Brain microvascular endothelial cell (primary cell): ENCODE measurements at regions not wholly inside any gene's neighbourhood (a gene's known extent, or its start where the extent isn't known, plus 50 kb on each side); places are given as distances from the start of the nearest gene placed in this dataset.

ENCODE experiments used
- DNase-seq: peaks from one replicate; pipeline ENCODE4 v3.0.0-alpha.2; 2020
- H3K27ac ChIP-seq: fragments of 250-450 bp; sonication (Bioruptor Pico); 2 replicates; pipeline ENCODE4 v1.5.1; 2020; ENCODE audit warnings: mild to moderate bottlenecking, moderate library complexity
- H3K27me3 ChIP-seq: fragments of 250-450 bp; sonication (Bioruptor Pico); replicated peaks from 2 replicates; pipeline ENCODE4 v1.5.1; 2020; ENCODE audit warnings: mild to moderate bottlenecking
- H3K36me3 ChIP-seq: fragments of 250-450 bp; sonication (Bioruptor Pico); replicated peaks from 2 replicates; pipeline ENCODE4 v1.5.1; 2020; ENCODE audit warnings: mild to moderate bottlenecking
- H3K4me3 ChIP-seq: 2 replicates; pipeline ENCODE4 v1.5.1; 2011; ENCODE audit warnings: low read depth, mild to moderate bottlenecking, control low read depth, low read length, moderate library complexity
- in situ Hi-C: cut with HindIII; loops from 2 replicates; pipeline ENCODE4 v1.10.0; 2017; ENCODE audit warnings: low sequenced_read_pairs, low pct_ligation_motif_present
- TF ChIP-seq, protein P1 (sequence below): IDR thresholded peaks from 2 replicates; pipeline ENCODE4 v1.5.1; 2011; ENCODE audit warnings: low read depth, mild to moderate bottlenecking, moderate library complexity, low read length, control low read depth, inconsistent platforms; ENCODE audit errors: missing control alignments

DNA sequence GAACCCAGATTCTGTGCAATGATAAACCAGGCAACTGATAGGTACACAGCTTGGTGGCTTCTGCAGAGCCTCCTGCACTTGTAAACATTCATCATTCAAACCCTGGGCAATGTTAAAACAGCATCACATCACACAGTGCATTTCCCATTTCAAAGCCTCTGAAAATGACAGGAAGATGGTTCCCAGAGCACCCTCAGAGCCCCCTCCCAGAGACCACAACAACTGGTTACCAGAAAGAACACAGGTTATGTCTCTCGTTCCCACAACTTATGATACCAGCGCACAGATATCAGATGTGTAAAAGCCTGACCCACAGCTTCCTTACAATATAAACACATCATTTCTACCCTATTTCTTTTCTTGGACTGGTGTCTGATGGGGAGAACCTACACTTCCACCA is 248.7 kb downstream of the AUH start:
- TF ChIP-seq, protein P1, sequence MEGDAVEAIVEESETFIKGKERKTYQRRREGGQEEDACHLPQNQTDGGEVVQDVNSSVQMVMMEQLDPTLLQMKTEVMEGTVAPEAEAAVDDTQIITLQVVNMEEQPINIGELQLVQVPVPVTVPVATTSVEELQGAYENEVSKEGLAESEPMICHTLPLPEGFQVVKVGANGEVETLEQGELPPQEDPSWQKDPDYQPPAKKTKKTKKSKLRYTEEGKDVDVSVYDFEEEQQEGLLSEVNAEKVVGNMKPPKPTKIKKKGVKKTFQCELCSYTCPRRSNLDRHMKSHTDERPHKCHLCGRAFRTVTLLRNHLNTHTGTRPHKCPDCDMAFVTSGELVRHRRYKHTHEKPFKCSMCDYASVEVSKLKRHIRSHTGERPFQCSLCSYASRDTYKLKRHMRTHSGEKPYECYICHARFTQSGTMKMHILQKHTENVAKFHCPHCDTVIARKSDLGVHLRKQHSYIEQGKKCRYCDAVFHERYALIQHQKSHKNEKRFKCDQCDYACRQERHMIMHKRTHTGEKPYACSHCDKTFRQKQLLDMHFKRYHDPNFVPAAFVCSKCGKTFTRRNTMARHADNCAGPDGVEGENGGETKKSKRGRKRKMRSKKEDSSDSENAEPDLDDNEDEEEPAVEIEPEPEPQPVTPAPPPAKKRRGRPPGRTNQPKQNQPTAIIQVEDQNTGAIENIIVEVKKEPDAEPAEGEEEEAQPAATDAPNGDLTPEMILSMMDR: no peak
- no peak overlapping the region for H3K27ac ChIP-seq
- no peak for DNase-seq
- in situ Hi-C loops: no loop called here
- H3K36me3 ChIP-seq: no peaks in the 10 kb centered on the region
- H3K27me3 ChIP-seq: no peaks in the 10 kb centered on the region
- H3K4me3 ChIP-seq: no peak overlapping the region

DNA sequence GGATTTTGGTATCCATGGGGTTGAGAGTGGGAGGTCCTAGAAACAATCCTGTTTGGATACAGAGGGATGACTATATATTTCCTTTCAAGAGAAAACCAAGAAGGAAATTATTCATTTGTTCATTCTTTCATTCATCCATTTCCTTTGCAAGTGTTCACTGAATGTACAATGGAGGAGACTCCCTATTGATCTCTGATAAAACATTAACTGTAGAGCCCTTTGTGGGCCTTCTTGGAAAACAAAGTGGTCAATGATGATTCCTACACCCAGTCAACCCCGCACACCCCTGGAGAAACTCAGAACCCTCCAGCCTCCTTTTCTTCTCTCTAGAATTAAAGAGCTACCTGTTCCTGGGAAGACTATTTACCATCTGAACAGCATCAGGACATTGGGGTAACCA is 247.3 kb downstream of the AUH start:
- Histone ChIP-seq H3K27me3 (no peaks in the 10 kb centered on the region), H3K36me3 (no peaks in the 10 kb centered on the region), H3K27ac (no peak overlapping the region), H3K4me3 (no peak overlapping the region)
- DNase-seq: no peak
- in situ Hi-C loops: no loop called here
- TF ChIP-seq, protein P1: no peak

DNA sequence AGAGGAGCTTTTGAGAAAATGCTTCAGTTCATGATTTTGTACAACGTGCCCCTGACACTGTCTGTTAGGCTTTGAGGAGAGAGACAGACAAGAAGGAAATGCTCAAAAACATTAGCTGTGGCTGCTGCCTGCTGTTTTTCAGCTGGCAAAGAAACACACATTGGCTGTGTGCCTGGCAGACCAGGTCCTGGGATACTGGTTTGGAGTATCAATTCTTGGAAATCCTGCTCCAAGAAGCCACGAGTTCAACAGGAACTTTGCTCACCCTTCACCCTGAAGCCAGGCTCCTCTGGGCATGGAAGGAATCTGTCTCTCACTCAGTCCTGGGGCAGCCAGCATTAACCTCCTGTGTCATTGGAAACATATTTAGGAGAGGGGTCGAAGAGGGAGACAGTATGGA is 245.5 kb downstream of the AUH start:
- in situ Hi-C loops: no loop called here
- no peak for DNase-seq
- Histone ChIP-seq H3K4me3 (no peak overlapping the region), H3K27ac (no peak overlapping the region), H3K36me3 (no peaks in the 10 kb centered on the region), H3K27me3 (no peaks in the 10 kb centered on the region)
- TF ChIP-seq, protein P1: no peak

DNA sequence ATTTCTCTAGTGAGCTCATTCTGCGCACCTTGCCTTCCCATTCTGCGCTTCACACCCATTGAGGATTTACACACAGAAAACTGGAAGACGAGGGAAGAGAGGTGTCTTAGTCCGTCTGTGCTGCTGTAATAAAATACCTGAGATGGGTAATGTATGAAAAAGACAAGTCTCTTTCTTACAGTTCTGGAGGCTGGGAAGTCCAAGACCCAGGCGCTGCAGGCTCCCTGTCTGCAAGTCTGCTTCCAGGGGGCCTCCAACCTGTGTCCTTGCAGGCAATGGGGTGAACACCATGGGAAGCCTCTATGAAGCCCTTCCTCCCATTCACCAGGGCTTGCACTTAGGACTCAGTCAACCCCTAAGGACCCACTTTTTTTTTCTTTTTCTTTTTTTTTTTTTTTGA is 245.0 kb downstream of the AUH start:
- DNase-seq: no peak
- no peaks in the 10 kb centered on the region for H3K27me3 ChIP-seq
- TF ChIP-seq, protein P1: no peak
- H3K36me3 ChIP-seq: no peaks in the 10 kb centered on the region
- no peak overlapping the region for H3K4me3 ChIP-seq
- in situ Hi-C loops: no loop called here
- no peak overlapping the region for H3K27ac ChIP-seq

DNA sequence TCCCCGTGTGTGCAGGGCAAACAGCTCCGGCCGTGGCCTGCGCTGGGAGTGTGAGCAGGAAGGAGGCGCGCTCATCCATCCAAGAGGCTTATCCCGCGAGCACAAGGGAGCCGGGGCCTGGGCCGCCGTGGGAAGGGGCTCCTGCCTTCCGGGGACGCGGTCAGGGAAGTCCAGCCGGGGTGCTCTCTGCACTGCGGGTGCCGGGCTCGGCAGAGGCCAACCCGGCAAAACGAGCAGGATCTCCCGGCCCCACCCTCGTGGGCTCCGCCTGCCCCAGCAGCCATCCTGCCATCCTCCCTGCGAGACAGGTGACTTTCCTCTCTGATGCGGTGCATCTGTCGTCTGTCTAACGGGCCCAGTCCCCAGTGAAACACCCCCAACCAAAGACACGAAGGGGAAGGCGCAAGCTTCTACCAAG is 244.2 kb downstream of the AUH start:
- TF ChIP-seq, protein P1: no peak
- H3K27me3 ChIP-seq: no peaks in the 10 kb centered on the region
- in situ Hi-C loops: no loop called here
- DNase-seq: no peak
- no peaks in the 10 kb centered on the region for H3K36me3 ChIP-seq
- no peak overlapping the region for H3K27ac ChIP-seq
- no peak overlapping the region for H3K4me3 ChIP-seq

DNA sequence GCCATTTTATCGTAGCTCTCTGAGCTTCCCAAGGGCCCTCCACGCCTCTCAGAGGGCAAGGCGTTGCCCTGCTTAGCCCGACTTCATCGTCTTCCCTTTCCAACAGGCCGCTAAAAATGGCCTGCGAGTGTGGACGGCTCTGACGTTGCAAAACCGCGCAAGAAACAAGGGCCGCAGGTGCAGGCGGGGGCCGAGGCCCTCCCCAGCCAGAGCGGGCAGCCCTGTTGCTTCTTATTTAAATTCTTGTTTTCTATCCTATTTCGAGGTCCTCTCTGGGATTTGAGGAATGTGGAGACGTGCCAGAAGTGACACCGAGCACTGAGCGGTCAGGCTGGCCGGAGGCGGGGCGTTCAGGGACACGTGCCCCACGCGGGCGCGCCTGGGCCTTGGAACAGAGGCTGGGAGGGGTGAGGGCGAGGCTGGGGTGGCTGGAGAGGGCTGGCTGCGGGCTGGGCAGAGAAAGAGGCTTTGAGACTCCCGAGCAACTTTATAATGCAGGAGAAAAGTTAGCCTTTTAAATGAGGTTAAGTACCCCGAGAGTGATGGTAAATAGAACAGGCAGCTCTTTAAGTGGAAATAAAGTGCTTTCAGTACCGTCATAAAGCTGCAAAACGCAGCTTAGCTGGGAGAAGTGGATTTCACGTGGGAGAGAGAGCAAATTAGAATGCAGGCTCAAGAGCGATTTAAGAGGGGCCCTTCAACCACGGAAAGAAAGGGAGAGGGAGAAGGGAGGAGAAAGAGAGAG is 243.6 kb downstream of the AUH start:
- H3K27ac ChIP-seq: no peak overlapping the region
- H3K27me3 ChIP-seq: no peaks in the 10 kb centered on the region
- peak; percentile 69 for DNase-seq
- no peaks in the 10 kb centered on the region for H3K36me3 ChIP-seq
- H3K4me3 ChIP-seq: peak overlapping the region; percentile 30
- TF ChIP-seq, protein P1: no peak
- in situ Hi-C loops: no loop called here
